Left renal cortex interstitium (tissue), 4 donors: ENCODE measurements at regions not wholly inside any gene's neighbourhood (a gene's known extent, or its start where the extent isn't known, plus 50 kb on each side); places are given as distances from the start of the nearest gene placed in this dataset.
"Not testable (repeated sequence)": the region's sequence is repeated elsewhere in the genome, so short reads cannot be mapped to it uniquely, and the experiment has no call there.

Experiments
- DNase-seq, 4 donors: peaks; one replicate each; pipeline ENCODE4 v3.0.0-alpha.2; 2013; ENCODE audit warnings: low read depth in 4 of 4, low spot score in 2 of 4, missing footprints in 1 of 4

DNA sequence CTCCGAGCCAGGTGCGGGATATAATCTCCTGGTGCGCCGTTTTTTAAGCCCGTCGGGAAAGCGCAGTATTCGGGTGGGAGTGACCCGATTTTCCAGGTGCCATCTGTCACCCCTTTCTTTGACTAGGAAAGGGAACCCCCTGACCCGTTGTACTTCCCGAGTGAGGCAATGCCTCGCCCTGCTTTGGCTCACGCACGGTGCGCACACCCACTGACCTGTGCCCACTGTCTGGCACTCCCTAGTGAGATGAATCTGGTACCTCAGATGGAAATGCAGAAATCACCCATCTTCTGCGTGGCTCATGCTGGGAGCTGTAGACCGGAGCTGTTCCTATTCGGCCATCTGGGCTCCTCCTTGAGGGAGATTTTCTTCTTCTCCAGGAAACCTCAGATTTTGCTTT, 1135.1 kb upstream of the DIAPH2 start:
- not testable (repeated sequence) for DNase-seq

DNA sequence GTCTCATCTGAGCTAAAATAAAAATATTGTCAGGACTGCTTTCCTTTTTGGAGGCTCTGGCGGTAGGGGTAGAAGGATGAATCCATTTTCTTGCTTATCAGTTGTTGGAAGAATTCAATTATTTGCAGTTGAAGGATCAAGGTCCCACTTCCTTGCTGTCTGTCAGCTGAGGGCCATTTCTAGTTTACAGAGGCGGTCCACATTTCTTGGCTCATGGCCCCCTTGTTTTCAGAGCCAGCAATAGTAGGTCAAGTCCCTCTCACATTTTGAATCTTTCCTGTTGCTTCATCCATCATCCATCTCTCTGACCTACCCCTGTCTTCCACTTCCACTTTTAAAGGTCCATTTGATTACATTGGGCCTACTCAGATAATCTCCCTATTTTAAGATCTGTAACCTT, 1099.3 kb upstream of the DIAPH2 start:
- no peak for DNase-seq

- DNase-seq = no peak
These were observed 1072.3 kb upstream of the DIAPH2 start for GRCh38 chrX:95612350-95612749.

DNA sequence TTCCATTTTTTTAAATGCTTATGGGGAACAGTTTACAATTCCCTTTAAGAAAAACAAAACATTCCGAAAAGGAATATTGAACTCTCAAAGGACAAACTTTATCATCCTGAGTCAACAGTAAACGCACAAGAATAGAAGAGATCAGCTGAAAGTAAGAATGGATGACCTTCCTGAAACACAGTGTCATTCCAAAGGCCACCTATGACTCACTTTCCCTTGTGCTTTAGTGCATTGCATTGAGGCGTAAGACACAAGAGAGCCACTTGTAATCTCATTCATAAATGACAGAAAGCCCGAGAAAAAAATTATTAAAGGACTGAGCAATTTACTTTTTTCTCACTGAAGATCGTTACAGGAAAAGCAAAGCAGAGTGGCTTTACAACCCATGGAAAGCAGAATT, 1062.4 kb upstream of the DIAPH2 start:
- DNase-seq = no peak

DNA sequence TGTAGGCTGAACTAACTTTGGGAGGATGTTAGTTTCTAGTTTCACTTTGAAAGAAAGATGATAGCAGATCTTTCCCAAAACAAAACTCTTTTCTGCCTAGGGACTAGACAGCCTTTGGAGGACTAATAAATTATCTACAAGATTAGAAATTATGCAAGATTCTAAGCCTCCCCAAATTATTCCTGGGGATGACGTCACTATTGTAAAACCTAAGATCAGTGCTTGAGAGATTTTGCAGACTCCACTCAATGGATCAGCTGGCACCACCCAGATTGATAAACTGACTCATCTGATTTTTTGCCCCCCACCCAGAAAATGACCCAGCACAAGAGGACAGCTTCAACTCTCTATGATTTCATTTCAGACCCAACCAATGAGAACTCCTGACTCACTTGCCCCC, 1057.9 kb upstream of the DIAPH2 start:
- no peak for DNase-seq

GRCh38 chrX:95628796-95629195, 1055.8 kb upstream of the DIAPH2 start:
- DNase-seq = no peak

DNA sequence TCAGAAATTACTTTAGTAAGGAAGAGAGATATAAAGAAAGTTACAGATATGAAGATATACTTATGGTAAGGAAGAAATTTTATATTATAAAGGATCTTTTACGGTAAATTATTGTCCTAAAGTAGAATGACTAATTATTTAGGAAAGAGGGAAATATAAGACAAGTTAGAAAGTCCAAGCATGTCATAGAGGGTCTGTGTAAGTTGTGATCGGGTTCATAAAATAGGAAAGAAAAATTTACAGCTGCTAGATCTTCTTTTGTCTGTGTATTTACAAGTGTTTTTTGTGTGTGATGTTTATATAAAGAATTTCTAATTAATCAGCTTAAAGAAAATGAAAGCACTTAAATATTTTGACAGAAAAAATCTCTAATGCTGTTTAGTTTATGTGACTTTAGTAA, 1054.9 kb upstream of the DIAPH2 start:
- DNase-seq = no peak

GRCh38 chrX:95640226-95640625, 1044.4 kb upstream of the DIAPH2 start:
- DNase-seq = no peak

DNA sequence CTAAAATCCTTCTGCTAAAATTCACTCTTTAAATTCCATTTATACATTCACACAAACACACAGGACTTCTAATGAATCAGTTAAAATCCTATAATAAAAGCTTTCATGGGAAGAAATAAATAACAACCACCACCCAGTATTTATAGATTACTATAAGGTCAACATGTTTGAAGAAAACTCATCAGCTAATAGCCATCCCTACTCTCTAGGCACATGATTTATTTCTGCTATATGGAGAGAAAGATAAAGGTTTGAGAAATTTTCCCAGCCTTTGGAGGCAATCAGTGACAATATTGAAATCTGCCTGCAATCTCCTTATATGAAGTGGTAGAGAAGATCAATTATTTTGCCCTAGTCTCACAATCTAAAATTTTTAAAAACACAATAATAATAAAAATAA, 1038.9 kb upstream of the DIAPH2 start:
- no peak for DNase-seq

GRCh38 chrX:95662200-95662599, 1022.4 kb upstream of the DIAPH2 start:
- no peak for DNase-seq

DNA sequence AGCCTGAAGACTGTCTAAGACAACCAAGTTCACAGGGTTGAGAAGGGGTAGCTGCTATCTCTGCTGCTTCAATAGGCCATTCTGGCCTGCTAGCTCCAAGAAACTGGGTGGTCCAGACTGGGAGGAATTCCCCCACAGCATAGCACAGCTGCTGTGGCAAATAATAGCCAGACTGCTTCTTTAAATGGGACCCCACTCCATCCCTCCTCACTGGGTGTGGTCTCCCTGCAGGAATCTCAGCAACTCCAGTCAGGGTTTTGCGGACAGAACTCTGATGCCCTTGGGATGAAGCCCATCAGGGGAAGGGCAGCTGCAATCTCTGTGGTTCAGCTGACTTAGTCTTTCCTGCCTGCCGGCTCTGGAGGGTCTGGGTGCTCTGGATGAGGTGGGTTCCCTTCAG, 1018.6 kb upstream of the DIAPH2 start:
- DNase-seq = no peak

- DNase-seq = no peak
These were observed 1009.6 kb upstream of the DIAPH2 start for GRCh38 chrX:95675011-95675410.

GRCh38 chrX:95675794-95676193, 1008.8 kb upstream of the DIAPH2 start:
- no peak for DNase-seq

GRCh38 chrX:95678679-95679078, 1006.0 kb upstream of the DIAPH2 start:
- no peak for DNase-seq

GRCh38 chrX:95693365-95693764, 991.3 kb upstream of the DIAPH2 start:
- DNase-seq = no peak

- DNase-seq = no peak
These were observed 980.9 kb upstream of the DIAPH2 start for GRCh38 chrX:95703696-95704095.

GRCh38 chrX:95716841-95717240, 967.8 kb upstream of the DIAPH2 start:
- no peak for DNase-seq

GRCh38 chrX:95718746-95719145, 965.9 kb upstream of the DIAPH2 start:
- no peak for DNase-seq

DNA sequence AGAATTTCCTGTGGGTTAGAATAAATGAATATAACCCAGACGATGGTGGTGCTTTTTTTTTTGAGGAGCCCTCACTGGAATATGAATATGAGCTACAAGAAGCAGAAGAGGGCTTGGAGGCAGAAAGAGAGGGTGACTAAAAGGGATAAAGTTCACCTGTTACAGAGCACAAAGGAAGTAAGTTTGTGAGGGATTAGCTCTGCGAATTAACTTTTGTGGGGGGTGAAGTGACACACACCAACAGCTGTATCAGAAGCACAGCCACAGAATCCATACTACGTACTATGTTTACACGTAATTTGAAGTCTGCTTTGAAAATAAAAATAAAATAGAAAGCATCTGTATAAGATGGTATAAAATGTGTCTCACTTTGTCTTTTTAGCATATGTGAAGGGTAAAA, 963.6 kb upstream of the DIAPH2 start:
- no peak for DNase-seq

GRCh38 chrX:95728446-95728845, 956.2 kb upstream of the DIAPH2 start:
- DNase-seq = no peak

- DNase-seq = no peak
These were observed 955.2 kb upstream of the DIAPH2 start for GRCh38 chrX:95729401-95729800.

DNA sequence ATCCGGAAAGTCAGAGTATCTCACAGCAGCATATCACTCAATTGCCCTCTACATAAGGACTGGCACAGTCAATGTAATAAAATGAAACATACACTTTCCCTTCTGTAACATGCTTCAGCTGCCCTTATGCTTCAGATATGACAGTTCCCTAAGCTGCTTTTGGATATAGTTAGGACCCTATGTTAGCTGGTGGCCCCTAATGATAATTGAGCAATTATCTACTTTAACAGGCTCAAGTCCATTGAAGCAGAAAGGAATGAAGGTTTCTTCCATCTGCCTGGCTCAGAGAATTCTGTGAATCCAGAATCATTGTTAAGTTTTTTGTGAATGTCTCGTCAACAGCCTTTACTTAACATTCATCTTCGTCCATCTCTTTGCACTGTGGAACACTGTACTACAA, 951.2 kb upstream of the DIAPH2 start:
- no peak for DNase-seq

DNA sequence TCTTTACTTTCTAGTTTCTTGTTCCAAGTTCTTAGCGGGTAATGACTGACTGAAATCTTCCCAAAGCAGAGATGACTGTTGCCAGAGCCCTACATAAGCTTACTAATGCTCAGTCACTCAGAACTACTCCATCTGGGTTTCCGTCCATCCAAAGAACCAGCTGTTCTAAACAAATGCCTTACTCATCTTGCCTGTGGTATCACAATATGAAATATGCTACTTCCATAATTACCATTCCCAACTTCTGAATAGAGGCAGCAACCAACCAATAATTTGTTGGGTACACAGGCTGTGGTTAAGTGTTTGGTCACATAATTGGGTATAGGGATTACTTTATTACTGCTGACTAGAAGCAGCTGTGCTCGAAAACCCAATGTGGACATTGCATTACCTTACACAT, 930.2 kb upstream of the DIAPH2 start:
- DNase-seq = no peak

DNA sequence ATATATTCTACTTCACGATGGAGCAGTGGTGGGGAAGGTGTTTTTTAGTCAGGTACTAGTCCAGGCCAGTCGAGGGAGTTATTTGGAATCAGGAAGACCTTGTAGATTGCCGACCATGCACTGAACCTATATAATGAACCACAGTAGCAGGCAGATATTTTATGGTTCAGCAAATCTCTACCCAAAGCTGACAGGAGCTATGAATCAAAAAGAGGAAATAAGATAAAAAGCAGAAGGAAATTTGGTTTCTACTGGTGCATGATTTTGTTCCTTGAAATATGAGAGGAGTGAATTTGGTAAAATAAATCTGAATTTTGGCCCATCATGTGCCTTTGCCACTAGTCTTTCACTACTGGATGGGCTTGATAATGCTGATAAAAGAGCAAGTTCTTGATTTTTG, 924.3 kb upstream of the DIAPH2 start:
- no peak for DNase-seq
